HG02870 (cell line): ENCODE measurements at regions not wholly inside any gene's neighbourhood (a gene's known extent, or its start where the extent isn't known, plus 50 kb on each side); places are given as distances from the start of the nearest gene placed in this dataset.
"Not testable (repeated sequence)": the region's sequence is repeated elsewhere in the genome, so short reads cannot be mapped to it uniquely, and the experiment has no call there.

Experiments
- ATAC-seq: cut with Tn5 transposase; IDR thresholded peaks from one replicate; pipeline ENCODE4 v1.9.1; 2021; ENCODE audit warnings: mild to moderate bottlenecking, moderate library complexity; ENCODE audit not compliant: unreplicated experiment

DNA sequence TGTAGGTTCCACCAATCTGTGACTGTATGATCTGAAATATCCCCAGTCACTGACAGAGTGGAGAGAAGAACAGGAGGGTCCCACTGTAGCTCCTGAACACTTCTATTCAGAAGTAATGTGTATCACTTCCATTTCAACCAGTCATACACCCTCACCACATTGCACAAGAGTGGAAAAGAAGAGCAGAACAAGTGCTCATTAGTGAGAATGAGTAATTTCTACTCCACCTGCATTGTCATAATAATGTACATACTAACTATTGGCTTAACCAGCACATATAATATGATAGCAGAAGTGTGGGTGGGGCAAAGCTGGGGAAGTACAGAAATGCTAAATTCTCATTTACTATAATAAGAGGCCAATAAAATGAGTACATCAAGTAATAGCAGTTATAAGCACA lies 342.7 kb downstream of the LMO7 start:
- no peak for ATAC-seq

DNA sequence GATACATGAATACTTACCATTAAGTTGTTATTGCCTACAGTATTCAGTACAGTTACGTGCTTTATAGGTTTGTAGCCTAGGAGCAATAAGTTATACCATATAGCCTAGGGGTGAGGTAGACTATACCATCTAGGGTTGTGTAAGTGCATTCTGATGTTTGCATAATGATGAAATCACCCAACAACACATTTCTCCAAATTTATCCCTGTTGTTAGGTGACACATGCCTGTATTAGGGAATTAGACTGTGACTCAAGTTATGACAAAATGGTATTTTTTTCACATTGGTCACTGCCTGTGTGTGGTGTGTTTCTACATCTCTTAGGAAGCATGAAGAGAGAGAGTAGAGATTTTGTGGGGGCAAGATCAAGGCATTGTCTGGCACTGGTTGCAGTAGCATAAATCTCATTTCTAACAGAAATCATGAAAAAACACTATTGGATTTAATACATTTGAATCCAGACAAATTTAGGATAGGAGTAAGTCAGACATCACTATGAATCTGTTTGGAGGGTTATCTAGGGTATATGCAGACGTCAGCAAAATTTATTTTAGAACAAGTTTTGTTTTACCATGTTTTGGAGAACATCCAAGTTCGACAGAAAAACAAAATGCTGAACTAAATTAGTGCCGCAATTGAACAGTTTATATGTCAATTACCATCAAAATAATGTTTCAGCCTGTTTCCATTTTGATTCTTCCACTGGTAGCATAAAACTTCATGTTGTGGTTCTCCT lies 332.1 kb downstream of the LMO7 start:
- ATAC-seq: no peak

GRCh38 chr13:75963302-75963701 lies 327.2 kb downstream of the LMO7 start:
- ATAC-seq: no peak

GRCh38 chr13:75961911-75962310 lies 325.8 kb downstream of the LMO7 start:
- no peak for ATAC-seq

GRCh38 chr13:75960538-75960994 lies 324.4 kb downstream of the LMO7 start:
- peak; percentile 99 for ATAC-seq

- peak; percentile 14 for ATAC-seq
These were observed 323.8 kb downstream of the LMO7 start for GRCh38 chr13:75959861-75960481.

DNA sequence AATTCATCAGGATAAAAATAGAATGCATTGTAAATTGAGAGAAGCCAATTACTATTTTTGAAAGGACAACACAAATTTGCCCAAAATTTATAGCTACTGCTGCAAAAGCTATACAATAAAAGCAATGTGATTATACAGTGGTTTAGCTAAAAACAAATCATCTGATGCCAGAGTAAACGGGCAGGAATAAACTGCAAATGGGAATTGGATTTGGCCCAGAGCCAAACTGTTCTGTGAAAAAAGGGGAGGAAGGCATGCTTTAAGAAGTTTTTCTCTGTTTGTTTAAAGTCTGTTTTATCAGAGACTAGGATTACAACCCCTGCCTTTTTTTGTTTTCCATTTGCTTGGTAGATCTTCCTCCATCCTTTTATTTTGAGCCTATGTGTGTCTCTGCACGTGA lies 317.5 kb downstream of the LMO7 start:
- not testable (repeated sequence) for ATAC-seq

- no peak for ATAC-seq
These were observed 311.3 kb downstream of the LMO7 start for GRCh38 chr13:75947448-75947847.

DNA sequence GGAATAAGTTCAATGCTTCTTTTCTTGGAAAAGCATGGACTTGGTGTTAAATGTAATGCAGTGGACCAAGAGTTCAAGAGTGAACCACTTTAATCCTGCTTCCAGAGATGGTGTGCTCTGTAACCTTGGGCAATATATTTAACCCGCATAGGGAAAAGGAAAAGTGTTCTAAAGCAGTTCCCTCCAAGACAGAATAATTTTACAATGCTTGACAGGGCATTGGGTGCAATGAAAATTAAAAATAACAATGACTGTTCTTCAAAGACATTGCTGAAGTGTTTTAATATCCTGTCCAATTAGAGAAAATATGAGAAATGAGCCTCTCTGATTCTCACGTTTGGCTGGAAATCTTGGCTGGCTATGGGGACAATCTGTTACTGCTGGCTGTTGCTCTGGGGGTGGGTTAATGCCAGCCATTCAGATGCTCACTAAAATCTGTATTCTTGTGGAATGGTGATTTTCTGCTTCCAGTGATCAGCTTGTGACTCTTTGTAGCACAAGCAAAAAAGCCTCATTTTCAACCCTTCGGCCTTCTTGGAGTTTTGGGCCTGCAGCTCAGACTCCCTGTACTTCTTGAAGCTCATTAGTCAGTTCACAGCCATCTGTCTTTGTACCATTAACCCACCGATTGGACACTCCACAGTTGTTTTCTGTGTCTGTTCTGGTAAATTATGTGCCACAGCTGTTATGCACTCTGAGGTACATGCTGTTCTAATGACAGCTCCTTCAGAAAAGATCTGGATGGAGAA lies 310.6 kb downstream of the LMO7 start:
- no peak for ATAC-seq

DNA sequence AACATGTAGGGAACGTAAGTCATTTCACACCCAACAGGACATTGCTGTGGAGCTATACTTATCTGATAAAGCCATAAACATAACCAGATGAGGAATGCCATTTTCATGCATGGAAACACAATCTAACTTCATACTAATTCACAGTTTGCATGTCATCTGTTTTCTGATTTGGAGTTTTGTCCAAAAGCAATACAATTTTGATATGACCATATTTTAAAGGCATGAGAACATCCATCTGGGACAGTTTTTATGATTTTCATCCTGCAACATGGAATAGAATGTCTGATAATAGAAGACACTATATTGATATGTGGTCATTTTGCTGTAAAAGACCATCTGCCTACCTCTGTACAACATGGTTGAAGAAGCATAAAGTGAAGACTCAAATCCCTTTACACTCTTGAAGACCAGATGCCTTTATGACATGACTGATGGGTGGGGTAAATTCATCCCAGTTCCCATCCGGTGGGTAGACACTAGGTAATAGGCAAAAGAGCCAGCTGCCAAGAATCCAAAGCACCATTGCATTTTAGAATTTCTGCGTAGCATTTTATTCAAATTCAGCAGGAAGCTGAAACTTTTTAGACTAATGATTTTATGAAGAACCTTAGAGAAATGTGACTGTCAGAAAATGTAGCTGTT lies 309.8 kb downstream of the LMO7 start:
- ATAC-seq: no peak

- no peak for ATAC-seq
These were observed 302.9 kb downstream of the LMO7 start for GRCh38 chr13:75938811-75939560.

DNA sequence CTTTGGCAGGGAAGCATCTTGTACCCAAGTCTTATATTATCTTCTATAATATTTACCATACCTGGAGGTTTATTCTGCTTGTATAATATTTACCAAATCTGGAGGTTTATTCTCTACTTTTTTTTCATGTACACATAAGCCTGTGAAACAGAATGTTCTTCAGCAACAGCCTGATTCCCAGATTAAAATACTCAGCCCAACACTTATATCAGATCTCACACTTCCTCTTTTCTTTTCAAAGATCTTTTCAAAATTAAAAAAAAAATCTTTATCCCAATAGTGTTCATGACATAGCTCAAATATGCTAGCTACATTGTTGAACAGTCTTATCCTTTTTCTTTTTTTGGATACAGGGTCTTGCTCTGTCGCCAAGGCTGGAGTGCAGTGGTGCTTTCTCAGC lies 300.7 kb downstream of the LMO7 start:
- no peak for ATAC-seq

GRCh38 chr13:75935805-75936204 lies 299.7 kb downstream of the LMO7 start:
- no peak for ATAC-seq

GRCh38 chr13:75934889-75935288 lies 298.8 kb downstream of the LMO7 start:
- no peak for ATAC-seq

GRCh38 chr13:75932636-75933035 lies 296.5 kb downstream of the LMO7 start:
- ATAC-seq: no peak

DNA sequence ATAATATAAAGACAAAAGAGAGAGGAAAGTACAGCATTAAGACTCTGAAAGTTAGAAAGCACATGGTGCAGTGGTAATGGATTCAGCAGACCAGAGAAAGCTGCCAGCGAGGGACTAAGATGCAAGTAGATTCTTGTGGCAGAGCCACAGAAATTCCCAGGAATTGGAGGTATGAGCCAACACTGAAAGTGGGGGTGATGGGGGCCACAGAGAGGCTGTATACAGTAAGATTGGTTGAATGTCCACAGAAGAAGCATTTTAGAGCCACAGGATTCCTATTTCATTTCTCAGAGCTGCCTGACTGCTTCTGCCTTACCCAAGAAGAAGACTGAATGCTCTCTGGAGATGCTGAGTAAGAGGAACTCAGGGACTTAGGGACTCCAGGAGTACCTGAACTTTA lies 295.0 kb downstream of the LMO7 start:
- ATAC-seq: no peak

GRCh38 chr13:75929076-75929475 lies 292.9 kb downstream of the LMO7 start:
- no peak for ATAC-seq

DNA sequence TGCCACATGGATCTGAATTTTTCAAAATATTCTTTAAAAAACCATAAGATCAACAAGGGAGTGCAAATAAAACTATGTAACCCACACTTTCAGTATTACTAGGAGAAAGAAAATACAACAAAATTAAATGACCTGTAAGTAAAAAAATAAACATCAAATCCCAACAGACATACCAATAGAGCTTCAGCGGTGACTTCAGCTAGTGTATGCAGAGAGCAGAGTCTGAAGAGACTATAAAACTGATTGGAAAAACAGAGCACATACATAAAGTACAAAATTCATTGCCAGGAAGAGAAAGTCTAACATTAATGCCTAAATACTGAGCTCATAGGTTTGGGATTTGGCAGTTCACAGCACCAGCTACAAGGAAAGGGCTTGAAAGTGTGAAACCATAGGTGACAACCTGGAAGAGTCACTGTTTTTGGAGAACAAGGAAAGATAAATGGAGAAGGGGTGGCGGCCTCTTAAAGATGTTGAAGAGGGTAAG lies 291.1 kb downstream of the LMO7 start:
- ATAC-seq: no peak

GRCh38 chr13:75920536-75920935 lies 284.4 kb downstream of the LMO7 start:
- ATAC-seq: no peak

- ATAC-seq: no peak
These were observed 283.6 kb downstream of the LMO7 start for GRCh38 chr13:75919660-75920199.
